RWPE2 (cell line): ENCODE measurements at regions not wholly inside any gene's neighbourhood (a gene's known extent, or its start where the extent isn't known, plus 50 kb on each side); places are given as distances from the start of the nearest gene placed in this dataset.

Experiments used
- ATAC-seq: fragments of 200-7000 bp; cut with Tn5 transposase; 3 replicates; pipeline ENCODE4 v1.9.1; 2021; ENCODE audit warnings: low read depth
- DNase-seq: peaks from one replicate; pipeline ENCODE4 v3.0.0-alpha.2; 2020; ENCODE audit warnings: low spot score
- H3K27ac ChIP-seq: fragments of 450-650 bp; 2 replicates; pipeline ENCODE4 v1.5.1; 2017; ENCODE audit warnings: mild to moderate bottlenecking; ENCODE audit not compliant: poor library complexity, severe bottlenecking
- H3K27me3 ChIP-seq: fragments of 250-450 bp; sonication (Bioruptor Pico); 2 replicates; pipeline ENCODE4 v1.5.1; 2021; ENCODE audit warnings: mild to moderate bottlenecking, moderate library complexity; ENCODE audit not compliant: insufficient read depth, poor library complexity, severe bottlenecking
- H3K36me3 ChIP-seq: fragments of 250-450 bp; sonication (Bioruptor Pico); 2 replicates; pipeline ENCODE4 v1.5.1; 2020; ENCODE audit warnings: low read depth, mild to moderate bottlenecking, moderate library complexity
- H3K4me1 ChIP-seq: fragments of 250-450 bp; sonication (Bioruptor Pico); 2 replicates; pipeline ENCODE4 v1.5.1; 2021; ENCODE audit warnings: mild to moderate bottlenecking, moderate library complexity; ENCODE audit not compliant: insufficient read depth, poor library complexity, severe bottlenecking
- H3K4me3 ChIP-seq: fragments of 250-450 bp; sonication (Bioruptor Pico); 2 replicates; pipeline ENCODE4 v1.5.1; 2021; ENCODE audit warnings: mild to moderate bottlenecking, moderate library complexity; ENCODE audit not compliant: severe bottlenecking
- H3K9me3 ChIP-seq: fragments of 250-450 bp; sonication (Bioruptor Pico); 2 replicates; pipeline ENCODE4 v1.5.1; 2021; ENCODE audit warnings: mild to moderate bottlenecking, moderate library complexity; ENCODE audit not compliant: severe bottlenecking
- CTCF ChIP-seq: fragments of 450-650 bp; IDR thresholded peaks from one replicate; pipeline ENCODE4 v1.5.1; 2017; ENCODE audit warnings: mild to moderate bottlenecking, moderate library complexity; ENCODE audit not compliant: poor library complexity, severe bottlenecking

GRCh38 chr2:105691947-105692390, 52.7 kb upstream of the NCK2 start:
- no peak for TF ChIP-seq CTCF
- Histone ChIP-seq H3K9me3 (no peaks in the 10 kb centered on the region), H3K36me3 (no peaks in the 10 kb centered on the region), H3K4me3 (no peak overlapping the region), H3K27ac (no peak overlapping the region), H3K27me3 (no peaks in the 10 kb centered on the region), H3K4me1 (no peaks in the 10 kb centered on the region)
- no peak for ATAC-seq
- no peak for DNase-seq

GRCh38 chr2:105690566-105690965, 54.1 kb upstream of the NCK2 start:
- ATAC-seq, result no peak

GRCh38 chr2:105689484-105689883, 55.2 kb upstream of the NCK2 start:
- Histone ChIP-seq H3K27me3 (no peaks in the 10 kb centered on the region), H3K27ac (no peak overlapping the region), H3K9me3 (no peaks in the 10 kb centered on the region), H3K36me3 (no peaks in the 10 kb centered on the region), H3K4me1 (no peaks in the 10 kb centered on the region), H3K4me3 (no peak overlapping the region)
- no peak for TF ChIP-seq CTCF
- ATAC-seq (no peak), DNase-seq (no peak)

More at GRCh38 chr2:105690566-105690965, 54.1 kb upstream of the NCK2 start:
- no peak for DNase-seq
- TF ChIP-seq CTCF, result no peak
- H3K4me3 ChIP-seq, result no peak overlapping the region
- H3K9me3 ChIP-seq, result no peaks in the 10 kb centered on the region
- H3K36me3 ChIP-seq, result no peaks in the 10 kb centered on the region
- no peak overlapping the region for H3K27ac ChIP-seq
- no peaks in the 10 kb centered on the region for H3K4me1 ChIP-seq
- H3K27me3 ChIP-seq, result no peaks in the 10 kb centered on the region

- Histone ChIP-seq H3K36me3 (no peaks in the 10 kb centered on the region), H3K4me3 (no peak overlapping the region), H3K9me3 (no peaks in the 10 kb centered on the region), H3K4me1 (no peaks in the 10 kb centered on the region), H3K27me3 (no peaks in the 10 kb centered on the region), H3K27ac (no peak overlapping the region)
- no peak for ATAC-seq
- no peak for TF ChIP-seq CTCF
- DNase-seq, result no peak
Observed at GRCh38 chr2:105688946-105689345, 55.8 kb upstream of the NCK2 start.

- no peaks in the 10 kb centered on the region for H3K27me3 ChIP-seq
- TF ChIP-seq CTCF, result no peak
- no peaks in the 10 kb centered on the region for H3K4me1 ChIP-seq
- DNase-seq (no peak), ATAC-seq (no peak)
- H3K36me3 ChIP-seq, result no peaks in the 10 kb centered on the region
- no peaks in the 10 kb centered on the region for H3K9me3 ChIP-seq
- H3K4me3 ChIP-seq, result no peak overlapping the region
- no peak overlapping the region for H3K27ac ChIP-seq
Observed at GRCh38 chr2:105686588-105686987, 58.1 kb upstream of the NCK2 start.
